Islet of Langerhans (tissue), 1 donor: ENCODE measurements at regions not wholly inside any gene's neighbourhood (a gene's known extent, or its start where the extent isn't known, plus 50 kb on each side); places are given as distances from the start of the nearest gene placed in this dataset.

Experiments
- FAIRE-seq: peaks from one replicate; lab custom pipeline; 2011; peaks lifted over from hg19 to GRCh38; lab: Jason Lieb, UNC

GRCh38 chr2:2985020-2985419 lies 392.6 kb downstream of the EIPR1 start:
- FAIRE-seq, result no peak

- no peak for FAIRE-seq
Observed at GRCh38 chr2:2981000-2981399, 396.6 kb downstream of the EIPR1 start.

GRCh38 chr2:2974982-2975381 lies 402.6 kb downstream of the EIPR1 start:
- no peak for FAIRE-seq

- FAIRE-seq, result no peak
Observed at GRCh38 chr2:2960441-2961133, 417.0 kb downstream of the EIPR1 start.

DNA sequence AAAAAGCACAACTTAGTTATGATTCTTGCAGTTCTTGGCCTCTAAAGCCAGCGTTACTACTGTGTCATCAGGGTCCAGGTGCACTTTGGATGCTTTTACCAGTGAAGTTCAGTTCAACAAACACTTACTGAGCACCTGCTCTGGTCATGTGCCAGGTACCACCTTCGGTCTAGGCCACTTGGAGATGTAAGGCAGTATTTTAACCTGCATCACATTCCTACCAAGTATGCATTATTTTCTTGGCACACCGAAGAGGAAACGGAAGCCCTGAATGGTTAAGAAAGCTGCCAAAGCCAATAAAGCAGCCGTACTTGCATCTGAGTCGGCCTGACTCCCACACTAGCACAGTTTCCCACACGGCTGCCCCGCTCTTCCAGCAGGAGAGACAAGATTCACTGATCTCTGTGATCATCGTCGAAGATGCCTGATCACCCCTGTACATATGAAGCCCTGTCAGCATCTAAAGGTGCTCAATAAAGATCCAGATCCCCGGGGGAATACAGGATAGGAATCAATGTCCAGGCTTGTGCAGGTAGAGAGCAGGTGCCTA lies 427.1 kb downstream of the EIPR1 start:
- no peak for FAIRE-seq

GRCh38 chr2:2947406-2947805 lies 430.2 kb downstream of the EIPR1 start:
- FAIRE-seq, result no peak

DNA sequence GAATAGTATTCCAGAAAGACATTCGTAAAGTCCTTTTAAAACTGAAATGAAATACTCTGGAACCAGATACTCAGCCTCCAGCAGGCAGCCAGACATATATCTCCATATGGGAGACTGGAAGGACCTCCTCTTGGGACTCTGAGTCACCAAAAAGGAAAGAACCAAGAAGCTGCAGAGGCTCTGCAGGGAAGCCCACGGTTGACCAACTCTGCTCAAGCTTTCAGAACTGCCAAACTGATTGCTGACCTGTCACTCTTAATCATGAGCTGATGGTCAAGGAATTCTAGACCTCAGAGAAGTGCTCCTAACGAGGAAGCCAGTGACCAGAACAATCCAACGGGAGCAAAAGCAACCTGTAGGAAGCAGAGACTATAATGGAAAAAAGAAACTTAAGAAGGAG lies 434.7 kb downstream of the EIPR1 start:
- FAIRE-seq, result no peak

DNA sequence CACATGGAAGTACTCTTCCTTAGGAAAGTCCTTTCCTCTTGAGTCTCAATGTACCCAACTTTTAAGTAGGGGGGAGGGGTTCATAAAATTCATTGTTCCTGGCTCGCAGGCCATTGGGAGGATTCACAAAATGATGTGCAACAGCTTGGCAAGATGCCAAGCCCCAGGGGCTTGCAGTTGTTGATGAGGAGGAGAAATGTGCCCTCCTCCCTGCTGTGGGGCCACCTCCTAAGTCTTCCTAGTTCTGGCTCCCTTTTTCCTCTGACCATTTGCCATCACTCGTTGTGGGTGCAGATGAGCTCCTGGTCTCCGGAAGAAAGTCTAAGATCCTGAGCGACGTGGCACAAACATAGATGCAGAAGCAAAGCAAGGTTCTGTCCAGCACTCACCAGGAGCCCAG lies 435.4 kb downstream of the EIPR1 start:
- no peak for FAIRE-seq

GRCh38 chr2:2941205-2941604 lies 436.4 kb downstream of the EIPR1 start:
- no peak for FAIRE-seq

DNA sequence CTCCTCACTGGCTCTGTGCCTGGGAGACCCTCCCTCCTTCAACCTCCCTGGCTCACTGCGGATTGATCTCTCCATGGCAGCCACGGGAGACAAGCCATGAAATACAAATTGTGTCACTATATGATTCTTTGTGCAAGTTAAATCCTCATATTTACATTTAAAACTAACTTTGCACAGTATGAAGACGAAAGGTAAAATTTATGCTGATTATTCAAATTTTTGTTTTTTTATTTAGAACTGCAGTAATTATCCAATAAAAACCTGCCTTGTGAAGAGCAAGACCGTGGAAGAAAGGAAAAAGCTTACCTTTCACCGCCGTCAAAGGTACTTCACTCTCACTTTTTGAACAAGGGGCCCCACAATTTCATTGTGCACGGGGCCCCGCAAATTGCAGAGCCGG lies 436.9 kb downstream of the EIPR1 start:
- FAIRE-seq, result no peak

DNA sequence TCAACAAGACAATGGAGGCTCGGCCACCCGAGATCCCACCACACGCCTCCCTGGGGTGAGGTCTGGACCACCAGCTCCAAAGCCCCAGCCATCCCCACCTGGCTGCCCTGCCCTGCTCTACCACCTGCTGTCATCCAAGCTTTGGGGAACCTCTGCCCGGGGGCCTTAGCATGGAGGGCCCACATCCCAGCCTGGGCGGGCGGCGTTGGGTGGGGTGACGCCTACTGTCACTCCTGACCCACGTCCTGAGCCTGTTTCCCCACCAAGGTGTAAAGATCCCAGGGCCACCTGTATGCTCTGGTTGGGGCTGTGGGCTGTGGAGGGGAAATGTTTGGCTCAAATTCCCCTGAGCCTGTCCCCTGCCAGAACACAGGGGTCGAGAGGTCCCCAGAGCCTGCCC lies 437.6 kb downstream of the EIPR1 start:
- no peak for FAIRE-seq

- no peak for FAIRE-seq
Observed at GRCh38 chr2:2939078-2939795, 438.4 kb downstream of the EIPR1 start.

GRCh38 chr2:2938481-2938880 lies 439.1 kb downstream of the EIPR1 start:
- FAIRE-seq, result no peak

DNA sequence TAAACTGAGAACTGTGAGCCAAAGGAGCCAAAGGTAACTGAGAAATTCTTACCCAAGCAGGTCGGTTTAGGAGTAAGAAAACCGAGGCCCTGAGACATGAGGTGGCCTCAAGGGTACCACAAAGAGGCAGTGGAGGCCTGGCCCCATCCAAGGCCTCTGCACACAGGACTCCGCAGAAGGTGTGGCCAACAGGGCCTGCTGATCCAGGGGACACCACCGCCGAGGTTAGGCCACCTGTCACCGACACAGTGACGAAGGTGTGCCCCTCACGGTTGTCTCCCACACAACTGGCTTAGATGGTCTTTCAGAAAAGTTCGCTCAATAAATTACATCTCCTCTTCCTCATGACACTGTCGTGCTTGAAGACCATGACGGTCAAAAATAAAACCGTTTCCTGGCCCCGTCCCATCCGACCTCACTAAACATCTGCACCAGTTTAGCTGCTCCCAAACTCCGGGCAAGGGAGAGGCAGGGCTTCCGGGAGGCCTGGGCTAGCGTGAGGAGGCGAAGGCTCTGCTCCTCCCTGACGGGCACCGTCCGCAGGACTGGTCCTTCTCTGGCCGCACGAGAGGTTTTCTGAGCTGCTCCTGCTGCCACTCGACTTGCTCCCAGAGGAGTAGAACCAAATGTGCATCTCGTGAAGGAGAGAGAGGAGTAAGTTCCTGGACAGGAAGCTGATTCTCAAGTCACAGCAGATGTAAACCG lies 442.0 kb downstream of the EIPR1 start:
- no peak for FAIRE-seq

GRCh38 chr2:2933426-2933825 lies 444.2 kb downstream of the EIPR1 start:
- no peak for FAIRE-seq

DNA sequence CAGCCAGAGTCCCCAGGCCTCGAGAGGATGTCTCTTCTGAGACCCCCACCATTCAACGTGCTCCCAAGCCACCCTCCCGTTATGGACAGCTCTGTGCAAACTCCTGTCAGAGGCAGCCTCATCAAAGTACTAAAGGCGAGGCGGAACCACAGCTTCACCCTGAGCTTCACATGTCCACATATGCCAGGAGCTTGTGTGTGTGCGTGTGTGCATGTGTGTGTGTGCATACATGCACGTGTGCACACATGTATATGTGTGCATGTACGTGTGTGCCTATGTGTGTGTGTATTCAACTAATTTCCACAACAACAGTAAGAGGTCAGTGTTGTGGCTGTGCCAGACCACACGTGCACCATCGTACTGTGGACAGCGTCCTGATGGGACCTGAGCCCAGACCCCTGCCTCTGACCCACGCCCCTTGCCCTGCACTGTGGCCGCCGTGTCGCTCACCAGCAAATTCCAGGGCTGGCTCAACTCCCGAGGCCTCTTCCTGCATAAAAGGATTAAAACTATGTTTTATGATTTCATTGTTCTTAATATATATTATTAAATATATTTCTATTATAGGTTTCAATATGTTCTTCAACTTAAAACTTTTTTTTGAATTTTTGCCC lies 444.8 kb downstream of the EIPR1 start:
- FAIRE-seq, result no peak

- no peak for FAIRE-seq
Observed at GRCh38 chr2:2932189-2932588, 445.4 kb downstream of the EIPR1 start.

DNA sequence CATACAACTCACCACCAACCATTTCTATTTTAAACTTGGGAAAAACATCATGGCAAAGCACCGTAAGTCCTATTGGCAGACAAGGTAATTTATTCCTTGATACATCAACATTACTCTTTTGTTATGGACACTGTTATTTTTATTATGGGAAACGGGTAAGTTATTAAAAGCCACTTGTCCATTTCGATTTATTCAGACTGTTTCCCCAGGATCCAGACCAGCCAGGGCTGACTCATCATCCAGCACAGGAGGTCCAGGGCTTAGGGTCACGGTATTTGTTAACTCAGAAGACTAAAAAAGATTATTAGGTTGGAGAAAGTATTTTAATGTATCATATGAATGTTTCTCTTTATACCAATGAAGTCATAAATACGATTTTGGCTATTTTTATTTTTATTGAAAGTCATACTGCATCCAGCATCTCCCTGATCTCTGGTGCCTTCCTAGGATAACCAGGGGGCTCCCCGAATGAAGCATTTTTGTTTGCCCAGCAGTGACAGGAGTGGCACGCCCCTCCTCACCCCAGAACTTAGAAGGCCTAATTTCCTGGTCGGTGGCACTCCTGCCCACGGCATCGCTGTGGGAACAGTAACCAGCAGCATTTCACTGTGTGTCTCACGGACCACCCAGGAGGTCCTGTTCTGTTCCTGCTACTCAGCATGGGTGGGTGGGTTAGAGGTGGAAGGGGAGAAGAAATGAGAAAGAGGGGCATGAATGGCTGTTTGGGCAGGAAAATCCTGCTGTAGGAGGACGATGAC lies 446.1 kb downstream of the EIPR1 start:
- FAIRE-seq, result no peak

DNA sequence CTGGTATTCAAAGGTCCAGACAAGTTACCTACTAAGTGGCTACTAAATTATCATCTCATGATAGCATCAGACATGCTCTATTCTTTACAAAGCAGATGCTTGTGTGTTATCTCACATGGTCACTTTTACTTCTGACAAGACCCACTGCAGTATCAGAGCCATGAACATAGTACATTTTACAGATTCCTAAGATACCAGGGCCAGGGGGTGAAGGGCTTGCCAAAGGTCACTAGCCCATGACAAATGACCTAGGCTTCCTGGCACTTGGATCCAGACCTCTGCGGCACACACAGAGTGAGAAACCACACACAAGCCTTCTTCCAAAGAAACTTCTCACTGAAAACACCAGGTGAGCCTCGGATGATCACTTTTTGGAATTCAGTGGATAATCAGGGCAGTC lies 446.8 kb downstream of the EIPR1 start:
- FAIRE-seq, result no peak

GRCh38 chr2:2926858-2927175 lies 450.8 kb downstream of the EIPR1 start:
- no peak for FAIRE-seq

DNA sequence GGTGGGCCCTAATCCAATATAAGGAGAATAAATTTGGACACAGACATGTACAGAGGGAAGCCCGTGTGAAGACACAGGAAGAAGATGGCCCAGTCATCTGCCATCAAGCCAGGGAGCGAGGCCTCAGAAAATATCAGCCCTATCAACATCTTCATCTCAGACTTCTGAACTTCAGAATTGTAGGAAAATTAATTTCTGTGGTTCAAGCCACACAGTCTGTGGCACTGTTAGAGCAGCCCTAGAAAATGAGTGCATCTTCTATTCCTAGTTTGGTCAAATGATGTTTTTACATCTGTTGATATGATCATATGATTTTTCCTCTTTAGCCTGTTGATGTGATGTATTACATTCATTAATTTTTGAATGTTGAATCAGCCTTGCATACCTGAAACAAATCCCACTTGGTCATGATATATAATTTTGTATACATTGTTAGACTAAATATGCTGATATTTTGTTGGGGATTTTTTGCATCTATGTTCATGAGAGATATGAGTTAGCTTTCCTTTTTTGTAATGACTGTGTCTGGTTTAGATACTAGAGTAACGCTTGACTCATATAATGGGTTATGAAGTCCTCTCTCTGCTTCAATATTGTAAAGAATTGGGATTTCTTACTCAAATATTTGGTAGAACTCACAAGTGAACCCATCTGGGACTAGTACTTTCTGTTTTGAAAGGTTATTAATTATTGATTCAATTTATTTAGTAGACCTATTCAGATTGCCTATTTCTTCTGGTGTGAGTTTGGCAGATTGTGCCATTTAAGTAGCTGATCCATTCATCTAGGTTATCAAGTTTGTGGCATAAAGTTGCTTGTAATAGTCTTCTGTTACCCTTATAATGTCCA lies 451.4 kb downstream of the EIPR1 start:
- FAIRE-seq, result no peak
